ENCODE measurements at regions not wholly inside any gene's neighbourhood (a gene's known extent, or its start where the extent isn't known, plus 50 kb on each side); places are given as distances from the start of the nearest gene placed in this dataset.

- H2AFZ ChIP-seq (ENCODE audit: low read length) = no peak overlapping the region
- no peaks in the 10 kb centered on the region for H3F3A ChIP-seq (ENCODE audit: insufficient read depth, low read length)
- H3K27ac ChIP-seq (ENCODE audit: low read length) = no peak overlapping the region
- no peaks in the 10 kb centered on the region for H3K79me2 ChIP-seq (ENCODE audit: low read length)
- no peaks in the 10 kb centered on the region for H3K27me3 ChIP-seq (replicated peaks; ENCODE audit: insufficient read depth, low read length)
- DNase-seq = no peak
- H3K9me2 ChIP-seq (replicated peaks; ENCODE audit: insufficient read depth, low read length) = no peaks in the 10 kb centered on the region
- H3K9ac ChIP-seq (ENCODE audit: low read length) = no peak overlapping the region
- H3K36me3 ChIP-seq (replicated peaks; ENCODE audit: insufficient read depth, low read length) = no peaks in the 10 kb centered on the region
- no peak overlapping the region for H3K4me3 ChIP-seq (ENCODE audit: low read length)
- H3K4me2 ChIP-seq (ENCODE audit: low read depth, low read length) = no peak overlapping the region
- H3K4me1 ChIP-seq (ENCODE audit: low read length) = no peaks in the 10 kb centered on the region
- H4K20me1 ChIP-seq (ENCODE audit: insufficient read depth, low read length) = no peaks in the 10 kb centered on the region
- TF ChIP-seq EZH2 (optimal IDR thresholded peaks at IDR 0.05; ENCODE audit: low read depth, low read length) = no peak
- TF ChIP-seq EZH2phosphoT487 (IDR thresholded peaks at IDR 0.05; ENCODE audit: low read length) = no peak
- TF ChIP-seq CTCF (IDR thresholded peaks at IDR 0.05; ENCODE audit: low read length) = no peak
- H3K9me3 ChIP-seq (replicated peaks; ENCODE audit: insufficient read depth, low read length) = no peaks in the 10 kb centered on the region
Measured at GRCh38 chr4:23369331-23369730, 520.5 kb downstream of the PPARGC1A start.

GRCh38 chr4:23368081-23368697 lies 521.7 kb downstream of the PPARGC1A start:
- H3K4me3 ChIP-seq (ENCODE audit: low read length) = no peak overlapping the region

GRCh38 chr4:23366557-23366906 lies 523.3 kb downstream of the PPARGC1A start:
- Histone ChIP-seq H3K27me3 (replicated peaks; ENCODE audit: insufficient read depth, low read length) (no peaks in the 10 kb centered on the region), H4K20me1 (ENCODE audit: insufficient read depth, low read length) (no peaks in the 10 kb centered on the region), H3K27ac (ENCODE audit: low read length) (no peak overlapping the region), H3K9ac (ENCODE audit: low read length) (no peak overlapping the region), H3K4me3 (ENCODE audit: low read length) (no peak overlapping the region), H3K9me3 (replicated peaks; ENCODE audit: insufficient read depth, low read length) (no peaks in the 10 kb centered on the region), H2AFZ (ENCODE audit: low read length) (no peak overlapping the region), H3F3A (ENCODE audit: insufficient read depth, low read length) (no peaks in the 10 kb centered on the region), H3K4me2 (ENCODE audit: low read depth, low read length) (no peak overlapping the region), H3K4me1 (ENCODE audit: low read length) (no peaks in the 10 kb centered on the region), H3K79me2 (ENCODE audit: low read length) (no peaks in the 10 kb centered on the region), H3K36me3 (replicated peaks; ENCODE audit: insufficient read depth, low read length) (no peaks in the 10 kb centered on the region), H3K9me2 (replicated peaks; ENCODE audit: insufficient read depth, low read length) (no peaks in the 10 kb centered on the region)
- no peak for DNase-seq
- TF ChIP-seq CTCF (IDR thresholded peaks at IDR 0.05; ENCODE audit: low read length) (no peak), EZH2 (optimal IDR thresholded peaks at IDR 0.05; ENCODE audit: low read depth, low read length) (no peak), EZH2phosphoT487 (IDR thresholded peaks at IDR 0.05; ENCODE audit: low read length) (no peak)

More at GRCh38 chr4:23368081-23368697, 521.7 kb downstream of the PPARGC1A start:
- H3K4me1 ChIP-seq (ENCODE audit: low read length) = no peaks in the 10 kb centered on the region
- no peaks in the 10 kb centered on the region for H3K79me2 ChIP-seq (ENCODE audit: low read length)
- no peaks in the 10 kb centered on the region for H3K9me3 ChIP-seq (replicated peaks; ENCODE audit: insufficient read depth, low read length)
- TF ChIP-seq CTCF (IDR thresholded peaks at IDR 0.05; ENCODE audit: low read length) (no peak; the same call in 1 of the 2 replicates), EZH2phosphoT487 (IDR thresholded peaks at IDR 0.05; ENCODE audit: low read length) (no peak), EZH2 (optimal IDR thresholded peaks at IDR 0.05; ENCODE audit: low read depth, low read length) (no peak)
- no peaks in the 10 kb centered on the region for H3F3A ChIP-seq (ENCODE audit: insufficient read depth, low read length)
- H3K27ac ChIP-seq (ENCODE audit: low read length) = no peak overlapping the region
- H3K9ac ChIP-seq (ENCODE audit: low read length) = no peak overlapping the region
- no peaks in the 10 kb centered on the region for H3K9me2 ChIP-seq (replicated peaks; ENCODE audit: insufficient read depth, low read length)
- H3K27me3 ChIP-seq (replicated peaks; ENCODE audit: insufficient read depth, low read length) = no peaks in the 10 kb centered on the region
- DNase-seq = no peak
- H3K4me2 ChIP-seq (ENCODE audit: low read depth, low read length) = no peak overlapping the region
- no peaks in the 10 kb centered on the region for H4K20me1 ChIP-seq (ENCODE audit: insufficient read depth, low read length)
- H3K36me3 ChIP-seq (replicated peaks; ENCODE audit: insufficient read depth, low read length) = no peaks in the 10 kb centered on the region
- no peak overlapping the region for H2AFZ ChIP-seq (ENCODE audit: low read length)
